ENCODE measurements at regions not wholly inside any gene's neighbourhood (a gene's known extent, or its start where the extent isn't known, plus 50 kb on each side); places are given as distances from the start of the nearest gene placed in this dataset.

DNA sequence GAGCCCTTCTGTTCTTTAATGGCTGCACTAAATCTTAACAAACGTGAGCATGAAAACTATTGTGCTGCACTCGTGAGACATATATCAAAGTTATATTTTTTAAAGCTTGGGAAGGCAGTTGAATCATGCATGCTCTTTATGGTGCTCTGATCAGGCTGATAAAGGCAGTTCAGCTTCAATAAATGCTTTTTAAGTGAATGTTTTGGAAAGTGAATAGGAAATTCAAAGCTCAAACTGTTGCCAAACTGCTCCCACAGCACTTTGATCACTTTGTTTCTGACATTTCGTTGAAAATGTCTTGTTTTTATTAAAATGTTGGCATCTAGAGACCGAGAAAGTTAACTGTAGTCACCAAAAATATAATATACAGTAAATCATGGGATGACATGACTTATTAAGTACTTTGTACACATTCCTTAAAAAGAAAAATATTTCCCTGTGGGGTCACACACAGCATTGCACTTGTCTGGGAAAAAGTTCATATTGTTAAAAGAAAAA is 625.7 kb upstream of the PCDH9 start:
- Histone ChIP-seq H3K4me3 (ENCODE audit: low read length) (no peak overlapping the region), H3K9me3 (replicated peaks; ENCODE audit: insufficient read depth, low read length) (no peaks in the 10 kb centered on the region), H4K20me1 (ENCODE audit: insufficient read depth, low read length) (no peaks in the 10 kb centered on the region), H3K4me1 (ENCODE audit: low read length) (no peaks in the 10 kb centered on the region), H3K27me3 (replicated peaks; ENCODE audit: insufficient read depth, low read length) (no peaks in the 10 kb centered on the region), H2AFZ (ENCODE audit: low read length) (no peak overlapping the region), H3K4me2 (ENCODE audit: low read depth, low read length) (no peak overlapping the region), H3K27ac (ENCODE audit: low read length) (no peak overlapping the region), H3F3A (ENCODE audit: insufficient read depth, low read length) (no peaks in the 10 kb centered on the region), H3K9me2 (replicated peaks; ENCODE audit: insufficient read depth, low read length) (no peaks in the 10 kb centered on the region), H3K9ac (ENCODE audit: low read length) (no peak overlapping the region), H3K36me3 (replicated peaks; ENCODE audit: insufficient read depth, low read length) (no peaks in the 10 kb centered on the region), H3K79me2 (ENCODE audit: low read length) (no peaks in the 10 kb centered on the region)
- no peak for DNase-seq
- TF ChIP-seq EZH2phosphoT487 (IDR thresholded peaks at IDR 0.05; ENCODE audit: low read length) (no peak), EZH2 (optimal IDR thresholded peaks at IDR 0.05; ENCODE audit: low read depth, low read length) (no peak)
- TF ChIP-seq, protein P1, sequence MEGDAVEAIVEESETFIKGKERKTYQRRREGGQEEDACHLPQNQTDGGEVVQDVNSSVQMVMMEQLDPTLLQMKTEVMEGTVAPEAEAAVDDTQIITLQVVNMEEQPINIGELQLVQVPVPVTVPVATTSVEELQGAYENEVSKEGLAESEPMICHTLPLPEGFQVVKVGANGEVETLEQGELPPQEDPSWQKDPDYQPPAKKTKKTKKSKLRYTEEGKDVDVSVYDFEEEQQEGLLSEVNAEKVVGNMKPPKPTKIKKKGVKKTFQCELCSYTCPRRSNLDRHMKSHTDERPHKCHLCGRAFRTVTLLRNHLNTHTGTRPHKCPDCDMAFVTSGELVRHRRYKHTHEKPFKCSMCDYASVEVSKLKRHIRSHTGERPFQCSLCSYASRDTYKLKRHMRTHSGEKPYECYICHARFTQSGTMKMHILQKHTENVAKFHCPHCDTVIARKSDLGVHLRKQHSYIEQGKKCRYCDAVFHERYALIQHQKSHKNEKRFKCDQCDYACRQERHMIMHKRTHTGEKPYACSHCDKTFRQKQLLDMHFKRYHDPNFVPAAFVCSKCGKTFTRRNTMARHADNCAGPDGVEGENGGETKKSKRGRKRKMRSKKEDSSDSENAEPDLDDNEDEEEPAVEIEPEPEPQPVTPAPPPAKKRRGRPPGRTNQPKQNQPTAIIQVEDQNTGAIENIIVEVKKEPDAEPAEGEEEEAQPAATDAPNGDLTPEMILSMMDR (IDR thresholded peaks at IDR 0.05; ENCODE audit: low read length), result no peak

DNA sequence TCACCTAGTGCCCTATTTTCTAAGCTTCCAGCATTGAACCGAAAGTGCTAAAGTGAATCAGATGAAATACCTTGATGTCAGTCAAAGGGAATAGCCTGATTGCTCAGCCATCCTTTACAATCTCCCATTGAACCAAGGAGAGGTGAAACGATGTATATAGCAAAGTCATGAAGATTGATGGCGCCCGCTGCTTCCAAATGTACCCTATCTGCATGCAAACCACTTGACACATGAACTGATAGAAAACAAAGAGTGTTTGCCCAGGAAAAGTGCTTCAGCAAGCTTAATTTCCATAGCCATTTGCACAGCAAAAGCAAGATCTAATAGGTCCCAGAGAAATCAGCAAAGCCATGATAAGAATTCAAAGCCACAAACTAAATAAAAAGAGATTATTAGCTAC is 624.9 kb upstream of the PCDH9 start:
- no peak for DNase-seq

DNA sequence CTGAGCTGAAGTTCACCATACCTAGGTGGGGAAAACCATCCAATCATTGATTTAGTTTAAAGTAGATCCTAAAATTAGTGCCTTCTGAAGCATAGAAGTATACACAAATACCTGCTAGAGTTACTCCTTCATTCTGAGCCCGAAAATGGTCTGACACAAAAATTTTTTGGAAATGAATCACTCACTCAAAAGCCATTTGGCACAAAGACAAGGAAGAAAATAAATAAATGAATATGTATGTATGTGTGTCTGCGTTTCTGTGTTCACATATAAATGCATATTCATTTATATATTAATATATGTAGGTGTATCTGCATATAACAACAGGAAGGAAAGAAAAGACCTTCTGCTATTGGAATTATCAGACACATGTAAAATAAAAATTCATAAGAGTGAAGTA is 614.4 kb upstream of the PCDH9 start:
- Histone ChIP-seq H4K20me1 (ENCODE audit: insufficient read depth, low read length) (no peaks in the 10 kb centered on the region), H3K4me3 (ENCODE audit: low read length) (no peak overlapping the region), H3K9me2 (replicated peaks; ENCODE audit: insufficient read depth, low read length) (no peaks in the 10 kb centered on the region), H3K79me2 (ENCODE audit: low read length) (no peaks in the 10 kb centered on the region), H3K36me3 (replicated peaks; ENCODE audit: insufficient read depth, low read length) (no peaks in the 10 kb centered on the region), H3F3A (ENCODE audit: insufficient read depth, low read length) (no peaks in the 10 kb centered on the region), H3K4me1 (ENCODE audit: low read length) (no peaks in the 10 kb centered on the region), H3K9me3 (replicated peaks; ENCODE audit: insufficient read depth, low read length) (no peaks in the 10 kb centered on the region), H3K4me2 (ENCODE audit: low read depth, low read length) (no peak overlapping the region), H3K27ac (ENCODE audit: low read length) (no peak overlapping the region), H3K9ac (ENCODE audit: low read length) (no peak overlapping the region), H3K27me3 (replicated peaks; ENCODE audit: insufficient read depth, low read length) (no peaks in the 10 kb centered on the region), H2AFZ (ENCODE audit: low read length) (no peak overlapping the region)
- no peak for DNase-seq
- no peak for TF ChIP-seq EZH2 (optimal IDR thresholded peaks at IDR 0.05; ENCODE audit: low read depth, low read length)
- TF ChIP-seq, protein P1 (IDR thresholded peaks at IDR 0.05; ENCODE audit: low read length), result no peak
- no peak for TF ChIP-seq EZH2phosphoT487 (IDR thresholded peaks at IDR 0.05; ENCODE audit: low read length)

More for the DNA sequence above, 624.9 kb upstream of the PCDH9 start:
- Histone ChIP-seq H3K9me2 (replicated peaks; ENCODE audit: insufficient read depth, low read length) (no peaks in the 10 kb centered on the region), H3K79me2 (ENCODE audit: low read length) (no peaks in the 10 kb centered on the region), H4K20me1 (ENCODE audit: insufficient read depth, low read length) (no peaks in the 10 kb centered on the region), H3K4me2 (ENCODE audit: low read depth, low read length) (no peak overlapping the region), H3K9ac (ENCODE audit: low read length) (no peak overlapping the region), H3K27me3 (replicated peaks; ENCODE audit: insufficient read depth, low read length) (no peaks in the 10 kb centered on the region), H3F3A (ENCODE audit: insufficient read depth, low read length) (no peaks in the 10 kb centered on the region), H2AFZ (ENCODE audit: low read length) (no peak overlapping the region), H3K9me3 (replicated peaks; ENCODE audit: insufficient read depth, low read length) (no peaks in the 10 kb centered on the region), H3K27ac (ENCODE audit: low read length) (no peak overlapping the region), H3K4me3 (ENCODE audit: low read length) (no peak overlapping the region), H3K4me1 (ENCODE audit: low read length) (no peaks in the 10 kb centered on the region), H3K36me3 (replicated peaks; ENCODE audit: insufficient read depth, low read length) (no peaks in the 10 kb centered on the region)
- no peak for TF ChIP-seq EZH2 (optimal IDR thresholded peaks at IDR 0.05; ENCODE audit: low read depth, low read length)
- TF ChIP-seq, protein P1 (IDR thresholded peaks at IDR 0.05; ENCODE audit: low read length), result no peak
- no peak for TF ChIP-seq EZH2phosphoT487 (IDR thresholded peaks at IDR 0.05; ENCODE audit: low read length)
